ENCODE measurements at regions not wholly inside any gene's neighbourhood (a gene's known extent, or its start where the extent isn't known, plus 50 kb on each side); places are given as distances from the start of the nearest gene placed in this dataset.

GRCh38 chr15:70199540-70200410 is 102.1 kb upstream of the TLE3 start:
- Histone ChIP-seq H3K27me3 (no peaks in the 10 kb centered on the region), H3K9me3 (no peaks in the 10 kb centered on the region), H3K4me3 (no peak overlapping the region), H3K4me1 (peaks cover 0 to 31% (median 13%) of the 10 kb centered on the region in 12 donors), H3K27ac (peak overlapping the region in 1 of 12 donors; percentile 56), H3K36me3 (no peaks in the 10 kb centered on the region)
- intact Hi-C loops (cut with DNase I) = no loop called here
- no peak for TF ChIP-seq CTCF (IDR thresholded peaks at IDR 0.05)
- no peak for TF ChIP-seq POLR2A (IDR thresholded peaks at IDR 0.05)
- DNase-seq (no peak), ATAC-seq (no peak)
- WGBS, 4 donors = 56 to 64% (median 59%) methylated on average over 16 to 18 of the region's 18 CpGs

GRCh38 chr15:70199124-70199482 is 101.4 kb upstream of the TLE3 start:
- 83 to 93% (median 87%) methylated on average over 4 of the region's 4 CpGs for WGBS, 4 donors
- intact Hi-C loops (cut with DNase I) = no loop called here
- H3K36me3 ChIP-seq = no peaks in the 10 kb centered on the region
- no peak overlapping the region for H3K4me3 ChIP-seq
- no peaks in the 10 kb centered on the region for H3K27me3 ChIP-seq
- no peak overlapping the region for H3K27ac ChIP-seq
- H3K9me3 ChIP-seq = no peaks in the 10 kb centered on the region
- H3K4me1 ChIP-seq = peaks cover 0 to 31% (median 13%) of the 10 kb centered on the region in 12 donors
- TF ChIP-seq CTCF (IDR thresholded peaks at IDR 0.05) (no peak), POLR2A (IDR thresholded peaks at IDR 0.05) (no peak)
- DNase-seq (no peak), ATAC-seq (no peak)

GRCh38 chr15:70198441-70199123 is 100.9 kb upstream of the TLE3 start:
- Histone ChIP-seq H3K27me3 (no peaks in the 10 kb centered on the region), H3K27ac (no peak overlapping the region), H3K4me1 (peaks cover 0 to 31% (median 13%) of the 10 kb centered on the region in 12 donors), H3K36me3 (no peaks in the 10 kb centered on the region), H3K9me3 (no peaks in the 10 kb centered on the region), H3K4me3 (no peak overlapping the region)
- no peak for TF ChIP-seq CTCF (IDR thresholded peaks at IDR 0.05)
- no peak for TF ChIP-seq POLR2A (IDR thresholded peaks at IDR 0.05)
- 82 to 93% (median 85%) methylated on average over 6 of the region's 6 CpGs for WGBS, 4 donors
- ATAC-seq = no peak
- intact Hi-C loops (cut with DNase I) = no loop called here
- no peak for DNase-seq

GRCh38 chr15:70197945-70198361 is 100.2 kb upstream of the TLE3 start:
- Histone ChIP-seq H3K4me1 (peaks cover 0 to 31% (median 13%) of the 10 kb centered on the region in 12 donors), H3K27me3 (no peaks in the 10 kb centered on the region), H3K4me3 (no peak overlapping the region), H3K9me3 (no peaks in the 10 kb centered on the region), H3K36me3 (no peaks in the 10 kb centered on the region), H3K27ac (no peak overlapping the region)
- TF ChIP-seq POLR2A (IDR thresholded peaks at IDR 0.05) = no peak
- no peak for TF ChIP-seq CTCF (IDR thresholded peaks at IDR 0.05)
- WGBS, 4 donors = 81 to 89% (median 87%) methylated on average over 8 to 9 of the region's 9 CpGs
- DNase-seq (peak in 1 of 5 donors; percentile 24), ATAC-seq (no peak)
- intact Hi-C loops (cut with DNase I) = no loop called here

Data from heart left ventricle (tissue), 16 donors.